B cell (primary cell): ENCODE measurements at regions not wholly inside any gene's neighbourhood (a gene's known extent, or its start where the extent isn't known, plus 50 kb on each side); places are given as distances from the start of the nearest gene placed in this dataset.

ENCODE experiments used
- ATAC-seq: fragments of 200-7000 bp; cut with Tn5 transposase; one replicate; pipeline ENCODE4 v1.10.0; 2021; ENCODE audit warnings: low read depth, mild to moderate bottlenecking, moderate number of reproducible peaks, moderate library complexity
- CTCF ChIA-PET: fragments of 350-600 bp; sonication (Branson Sonifier 250); formaldehyde crosslinking; loops from one replicate; lab custom pipeline; 2021; ENCODE audit warnings: antibody characterized with exemption, inconsistent platforms; lab: Charles Lee
- POLR2A ChIA-PET: fragments of 350-600 bp; sonication (Branson Sonifier 250); formaldehyde crosslinking; loops from one replicate; lab custom pipeline; 2021; ENCODE audit warnings: antibody characterized with exemption; lab: Charles Lee
- DNase-seq: peaks from one replicate; pipeline ENCODE4 v3.0.0; 2013
- H2AFZ ChIP-seq: 2 replicates; pipeline ENCODE4 v1.6.1; 2012; ENCODE audit warnings: mild to moderate bottlenecking, low read depth, low read length; ENCODE audit not compliant: insufficient read depth, poor library complexity, severe bottlenecking
- H3K27ac ChIP-seq, 2 donors: 1 replicate in 1 of 2; 2 replicates in 1 of 2; pipeline ENCODE4 v1.5.1; 2012 to 2013; ENCODE audit warnings: low read length in 2 of 2, mild to moderate bottlenecking in 2 of 2, moderate library complexity in 1 of 2
- H3K27me3 ChIP-seq, 4 experiments: fragments of 200-600 bp in 1 of 4; sonication (generic) in 1 of 4; replicated peaks in 1 of 4; 1 replicate in 2 of 4; 2 replicates in 2 of 4; pipeline versions ENCODE4 v1.6.1 to v1.7.0; 2013 to 2016; ENCODE audit warnings: low read length in 3 of 4, mild to moderate bottlenecking in 2 of 4, mixed read lengths in 1 of 4, moderate library complexity in 1 of 4; ENCODE audit not compliant: insufficient read depth in 4 of 4, control insufficient read depth in 3 of 4; ENCODE audit errors: control extremely low read depth in 1 of 4
- H3K36me3 ChIP-seq, 2 experiments: replicated peaks in 1 of 2; 1 replicate in 1 of 2; 2 replicates in 1 of 2; pipeline versions ENCODE4 v1.6.1 to v1.7.1; 2013; ENCODE audit warnings: low read length in 1 of 2; ENCODE audit not compliant: insufficient read depth in 2 of 2, control insufficient read depth in 1 of 2; ENCODE audit errors: control extremely low read depth in 1 of 2, extremely low read depth in 1 of 2
- H3K4me1 ChIP-seq, 2 donors: fragments of 200-600 bp in 1 of 2; sonication (generic) in 1 of 2; 1 replicate in 1 of 2; 2 replicates in 1 of 2; pipeline versions ENCODE4 v1.5.1 to v1.6.1; 2013 to 2017; ENCODE audit warnings: low read length in 2 of 2; ENCODE audit not compliant: control insufficient read depth in 2 of 2, insufficient read depth in 2 of 2
- H3K4me2 ChIP-seq: replicated peaks from 2 replicates; pipeline ENCODE3; 2012; ENCODE audit warnings: mild to moderate bottlenecking, low read depth, low read length; ENCODE audit not compliant: poor library complexity, severe bottlenecking
- H3K4me3 ChIP-seq, 5 experiments: fragments of 200-600 bp in 1 of 5; sonication (generic) in 1 of 5; 1 replicate in 3 of 5; 2 replicates in 2 of 5; pipeline versions ENCODE4 v1.5.1 to v1.7.0; 2011 to 2016; ENCODE audit warnings: low read length in 4 of 5, mild to moderate bottlenecking in 4 of 5, low read depth in 2 of 5, control low read depth in 1 of 5, moderate library complexity in 1 of 5; ENCODE audit not compliant: insufficient read depth in 1 of 5; ENCODE audit errors: control extremely low read depth in 1 of 5, extremely low read depth in 1 of 5
- H3K79me2 ChIP-seq: fragments of 200-600 bp; sonication (generic); one replicate; pipeline ENCODE4 v1.6.0; 2016; ENCODE audit warnings: low read length; ENCODE audit not compliant: control insufficient read depth, insufficient read depth
- H3K9ac ChIP-seq: fragments of 200-600 bp; sonication (generic); 2 replicates; pipeline ENCODE4 v1.6.1; 2017; ENCODE audit warnings: mild to moderate bottlenecking, low read length, moderate library complexity
- H3K9me3 ChIP-seq, 3 donors: one replicate each; pipeline versions ENCODE4 v1.6.1 to v1.7.1; 2013; ENCODE audit warnings: low read length in 2 of 3; ENCODE audit not compliant: control insufficient read depth in 2 of 3, insufficient read depth in 1 of 3; ENCODE audit errors: control extremely low read depth in 1 of 3
- H4K20me1 ChIP-seq: 2 replicates; pipeline ENCODE4 v1.6.0; 2012; ENCODE audit warnings: mild to moderate bottlenecking, low read length; ENCODE audit not compliant: insufficient read depth, control insufficient read depth, poor library complexity, severe bottlenecking
- H3K27ac Mint-ChIP-seq: one replicate; pipeline ENCODE4 v1.8.0; 2021; ENCODE audit warnings: mixed read lengths
- H3K27me3 Mint-ChIP-seq: one replicate; pipeline ENCODE4 v1.8.0; 2021; ENCODE audit warnings: mixed read lengths
- H3K4me1 Mint-ChIP-seq: one replicate; pipeline ENCODE4 v1.8.0; 2021; ENCODE audit warnings: mixed read lengths
- H3K4me3 Mint-ChIP-seq: one replicate; pipeline ENCODE4 v1.8.0; 2021; ENCODE audit warnings: mixed read lengths
- H3K9me3 Mint-ChIP-seq: one replicate; pipeline ENCODE4 v1.8.0; 2022; ENCODE audit warnings: mixed read lengths; ENCODE audit not compliant: insufficient read depth
- CTCF ChIP-seq: fragments of 200-600 bp; IDR thresholded peaks from one replicate; pipeline ENCODE4 v1.8.0; 2022; ENCODE audit warnings: antibody characterized with exemption, mild to moderate bottlenecking
- EZH2 ChIP-seq: IDR thresholded peaks from 2 replicates; pipeline ENCODE4 v1.6.1; 2012; ENCODE audit warnings: borderline replicate concordance, low read depth, mild to moderate bottlenecking, moderate library complexity, low read length; ENCODE audit not compliant: insufficient read depth, poor library complexity, severe bottlenecking
- WGBS: methylation state at CpG from one replicate; pipeline ENCODE4 v1.1.5; 2013; ENCODE audit warnings: missing lambda C conversion rate; ENCODE audit not compliant: insufficient coverage; 5-methylcytosine and 5-hydroxymethylcytosine counted together
- intact Hi-C: fragments of 100-400 bp; cut with micrococcal nuclease; formaldehyde crosslinking; loops from one replicate; pipeline ENCODE4 v1.10.0; 2022

DNA sequence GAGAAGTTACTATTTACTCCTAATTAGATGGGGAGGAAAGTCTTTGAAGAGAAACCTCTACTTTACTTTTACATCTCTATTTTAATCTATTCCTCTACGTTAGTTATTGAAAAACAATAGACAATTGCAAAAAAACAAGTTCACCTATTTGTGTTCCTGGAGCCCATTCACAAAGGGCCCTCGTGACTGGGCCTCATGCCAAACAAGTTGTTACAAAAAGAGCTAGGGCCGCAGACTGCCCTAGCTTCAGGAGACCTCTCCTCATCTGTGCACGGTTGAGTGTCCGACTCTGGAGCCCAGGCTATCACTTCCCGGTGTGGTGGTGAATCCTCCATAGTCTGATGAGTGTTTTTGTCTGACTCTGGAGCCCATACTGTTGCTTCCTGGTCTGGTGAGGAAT, 190.9 kb downstream of the ZNF486 start:
- Histone ChIP-seq H3K36me3 (no peaks in the 10 kb centered on the region), H2AFZ (no peak overlapping the region), H3K4me3 (no peak overlapping the region), H3K9me3 (peaks cover 1 to 28% (median 3%) of the 10 kb centered on the region in 3 donors), H3K79me2 (no peaks in the 10 kb centered on the region), H3K4me2 (no peak overlapping the region), H4K20me1 (no peaks in the 10 kb centered on the region), H3K9ac (no peak overlapping the region), H3K4me1 (no peaks in the 10 kb centered on the region), H3K27ac (no peak overlapping the region), H3K27me3 (no peaks in the 10 kb centered on the region)
- whole genome bisulfite sequencing: 91% methylated on average over 4 of the region's 6 CpGs
- H3K27ac Mint-ChIP-seq: no peak overlapping the region
- H3K4me1 Mint-ChIP-seq: no peaks in the 10 kb centered on the region
- TF ChIP-seq EZH2 (no peak), CTCF (no peak)
- POLR2A ChIA-PET: no interaction called here
- H3K9me3 Mint-ChIP-seq: peaks cover 4% of the 10 kb centered on the region
- no peak overlapping the region for H3K4me3 Mint-ChIP-seq
- no peaks in the 10 kb centered on the region for H3K27me3 Mint-ChIP-seq
- DNase-seq: no peak
- no peak for ATAC-seq
- CTCF ChIA-PET: no interaction called here
- intact Hi-C loops: no loop called here

- Histone ChIP-seq H3K4me1 (no peaks in the 10 kb centered on the region), H3K9me3 (peaks cover 0 to 15% (median 0%) of the 10 kb centered on the region in 3 donors), H2AFZ (no peak overlapping the region), H3K79me2 (no peaks in the 10 kb centered on the region), H3K9ac (no peak overlapping the region), H4K20me1 (no peaks in the 10 kb centered on the region), H3K4me3 (no peak overlapping the region), H3K27me3 (no peaks in the 10 kb centered on the region), H3K36me3 (no peaks in the 10 kb centered on the region), H3K27ac (no peak overlapping the region), H3K4me2 (no peak overlapping the region)
- no peak overlapping the region for H3K27ac Mint-ChIP-seq
- no peaks in the 10 kb centered on the region for H3K4me1 Mint-ChIP-seq
- TF ChIP-seq CTCF (no peak), EZH2 (no peak)
- H3K27me3 Mint-ChIP-seq: no peaks in the 10 kb centered on the region
- intact Hi-C loops: no loop called here
- ATAC-seq (no peak), DNase-seq (no peak)
- ChIA-PET POLR2A (no interaction called here), CTCF (no interaction called here)
- H3K4me3 Mint-ChIP-seq: no peak overlapping the region
- H3K9me3 Mint-ChIP-seq: no peaks in the 10 kb centered on the region
Observed at GRCh38 chr19:20351244-20351643, 184.2 kb downstream of the ZNF486 start.
